G401.6 (cell line): ENCODE measurements at regions not wholly inside any gene's neighbourhood (a gene's known extent, or its start where the extent isn't known, plus 50 kb on each side); places are given as distances from the start of the nearest gene placed in this dataset.

Experiments used
- FAIRE-seq: peaks from 2 replicates; lab custom pipeline; 2012; peaks lifted over from hg19 to GRCh38; lab: Jason Lieb, UNC

DNA sequence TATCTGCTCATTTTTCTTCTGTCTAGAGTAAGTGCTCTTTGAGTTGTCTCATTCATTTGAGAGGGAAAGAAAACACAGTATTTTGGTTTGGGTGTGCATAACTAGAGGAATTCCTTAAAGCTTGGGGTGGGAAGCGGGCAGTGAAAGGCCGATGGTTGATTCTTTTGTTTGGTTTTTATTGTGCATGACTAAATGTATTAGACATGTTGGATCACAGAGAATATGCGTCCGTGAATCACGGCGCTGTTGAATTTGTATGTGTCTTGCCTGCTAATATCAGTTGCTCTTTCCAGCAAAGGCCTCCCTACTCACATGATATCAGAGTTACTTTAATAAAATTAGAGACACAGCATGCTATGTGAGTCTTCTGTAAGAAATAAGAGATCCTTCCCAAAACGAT, 180.0 kb downstream of the CHD9NB start:
- no peak for FAIRE-seq

GRCh38 chr16:52871481-52871880, 181.2 kb downstream of the CHD9NB start:
- no peak for FAIRE-seq

DNA sequence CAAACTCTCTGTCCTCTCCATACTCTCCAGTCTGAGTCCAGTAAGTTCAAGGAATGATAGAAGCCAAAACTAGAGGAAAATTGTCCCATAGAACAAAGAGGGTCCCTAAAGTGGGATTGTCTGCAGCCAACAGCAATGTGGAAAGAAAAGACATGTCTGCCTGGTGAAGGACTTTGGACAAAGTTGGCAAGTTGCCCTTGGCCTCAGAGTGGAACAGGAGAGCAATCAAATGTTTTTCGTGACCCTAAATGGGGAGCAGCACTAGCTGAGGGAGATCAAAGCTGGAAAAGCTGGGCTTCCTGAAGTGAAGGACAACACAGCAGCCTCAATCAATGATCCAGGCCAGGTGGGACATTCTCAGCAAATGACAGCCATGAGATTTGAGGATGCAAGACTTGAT, 183.5 kb downstream of the CHD9NB start:
- no peak for FAIRE-seq

- FAIRE-seq, result no peak
Measured at GRCh38 chr16:52863000-52863399, 189.7 kb downstream of the CHD9NB start.

GRCh38 chr16:52861614-52862022, 191.1 kb downstream of the CHD9NB start:
- no peak for FAIRE-seq

GRCh38 chr16:52855463-52855862, 197.2 kb downstream of the CHD9NB start:
- no peak for FAIRE-seq

- no peak for FAIRE-seq
Measured at GRCh38 chr16:52852978-52853377, 199.7 kb downstream of the CHD9NB start.

GRCh38 chr16:52851211-52851740, 201.4 kb downstream of the CHD9NB start:
- no peak for FAIRE-seq

DNA sequence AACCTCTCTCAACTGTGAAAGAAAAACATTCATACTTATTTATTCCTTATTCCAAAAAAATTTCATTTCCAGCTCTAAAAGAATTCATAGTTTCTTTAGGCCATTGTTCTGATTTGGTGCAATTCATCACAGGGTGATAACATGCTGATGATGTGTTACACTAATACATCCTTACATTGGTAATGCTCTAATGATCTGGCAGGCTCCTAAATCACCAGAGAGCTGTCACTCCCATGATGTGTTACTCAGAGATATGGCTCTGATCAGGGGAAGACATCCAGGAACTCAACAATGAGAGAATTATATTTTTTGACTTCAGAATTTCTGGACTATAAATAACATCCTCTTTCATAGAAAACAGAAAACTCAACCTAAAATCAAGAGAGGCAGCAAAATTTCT, 209.3 kb downstream of the CHD9NB start:
- FAIRE-seq, result no peak

GRCh38 chr16:52837251-52837650, 215.4 kb downstream of the CHD9NB start:
- FAIRE-seq, result no peak

GRCh38 chr16:52834736-52835465, 217.8 kb downstream of the CHD9NB start:
- FAIRE-seq, result no peak

- no peak for FAIRE-seq
Measured at GRCh38 chr16:52832771-52833170, 219.9 kb downstream of the CHD9NB start.

- no peak for FAIRE-seq
Measured at GRCh38 chr16:52827456-52827855, 225.2 kb downstream of the CHD9NB start.

DNA sequence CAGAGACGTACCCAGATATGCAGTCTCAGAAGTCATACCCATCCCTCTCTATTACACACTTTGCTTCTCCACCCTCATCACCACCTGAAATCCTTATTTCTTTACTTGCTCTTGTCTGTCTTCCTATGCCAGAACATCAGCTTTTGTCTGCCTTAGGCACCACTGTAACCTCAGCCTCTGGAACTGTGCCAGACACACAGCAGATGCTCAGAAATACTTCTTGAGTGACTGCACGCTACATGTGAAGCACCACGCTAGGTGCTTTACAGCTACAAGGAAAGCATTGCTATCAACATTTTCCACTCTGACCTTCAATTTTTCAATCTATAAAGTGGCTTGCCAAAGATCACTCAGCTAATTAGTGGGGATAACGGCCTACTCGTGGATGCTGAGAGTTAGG, 226.8 kb downstream of the CHD9NB start:
- no peak for FAIRE-seq

GRCh38 chr16:52819808-52820207, 232.9 kb downstream of the CHD9NB start:
- FAIRE-seq, result no peak

DNA sequence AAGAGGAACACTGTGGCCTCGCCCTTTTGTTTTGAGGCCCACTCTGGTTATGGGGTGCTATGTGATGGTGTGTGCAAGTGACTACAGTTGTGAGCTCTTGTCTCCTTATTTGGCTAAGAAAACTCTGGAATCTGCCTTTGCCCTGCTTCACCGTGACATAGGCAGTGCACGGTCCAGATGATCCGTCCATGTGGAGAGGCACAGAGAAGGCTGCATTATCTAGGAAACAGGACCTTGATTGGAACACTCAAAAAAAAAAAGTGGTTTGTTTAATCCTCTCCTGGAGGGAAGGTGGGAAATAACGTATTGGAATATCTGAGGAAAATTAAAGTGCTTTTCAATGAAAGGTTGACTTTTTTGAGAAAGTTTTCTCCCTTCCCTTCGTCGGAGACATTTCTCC, 233.3 kb downstream of the CHD9NB start:
- no peak for FAIRE-seq

GRCh38 chr16:52817696-52818095, 235.0 kb downstream of the CHD9NB start:
- no peak for FAIRE-seq

DNA sequence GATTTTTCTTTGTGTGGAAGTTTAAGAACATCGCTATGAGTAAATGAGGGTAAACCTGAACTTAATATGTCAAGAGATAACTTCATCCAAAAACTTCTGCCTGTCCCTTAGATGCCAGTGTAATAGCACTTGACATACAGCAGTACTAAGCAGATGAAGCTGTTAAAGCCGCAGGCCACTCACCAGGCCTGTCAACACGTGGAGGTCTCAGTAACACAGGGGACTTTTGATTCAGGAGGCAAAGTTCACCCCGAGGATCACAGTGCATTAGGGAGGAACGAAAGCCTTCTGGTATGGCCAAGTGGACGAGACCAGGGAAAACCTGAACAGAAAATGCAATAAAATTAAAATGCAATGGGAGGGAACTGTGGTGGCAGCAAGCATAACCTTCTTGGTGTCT, 235.7 kb downstream of the CHD9NB start:
- no peak for FAIRE-seq

- no peak for FAIRE-seq
Measured at GRCh38 chr16:52812678-52813556, 239.8 kb downstream of the CHD9NB start.

DNA sequence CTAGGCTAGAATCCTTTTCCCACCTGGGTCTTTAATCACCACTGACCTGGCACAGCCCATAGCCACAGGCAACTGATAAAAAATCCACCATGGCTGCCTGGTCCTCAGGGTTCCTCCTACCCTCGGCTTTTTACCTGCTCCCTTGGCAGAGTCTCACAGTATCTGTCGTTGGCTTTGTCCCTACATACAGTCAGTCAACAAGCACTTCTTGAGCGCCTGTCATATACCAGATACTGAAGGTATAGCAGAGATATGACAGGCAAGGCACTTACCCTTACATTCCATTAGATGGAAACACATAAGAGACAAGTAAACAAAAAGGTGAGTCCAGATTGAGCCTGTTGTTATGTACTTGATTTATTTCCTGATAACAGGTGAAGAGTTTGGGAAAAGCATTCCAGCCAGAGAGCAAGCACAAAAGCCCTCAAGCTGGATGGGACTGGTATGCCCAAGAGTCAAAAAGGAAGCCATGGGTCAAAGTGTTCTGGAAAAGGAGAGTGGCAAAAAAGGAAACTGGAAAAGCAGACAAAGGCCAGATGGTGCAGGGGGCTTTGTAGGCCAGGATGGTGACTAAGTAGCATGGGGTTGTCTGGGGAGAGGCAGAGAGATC, 247.0 kb downstream of the CHD9NB start:
- FAIRE-seq, result no peak

GRCh38 chr16:52800432-52800831, 252.3 kb downstream of the CHD9NB start:
- no peak for FAIRE-seq

DNA sequence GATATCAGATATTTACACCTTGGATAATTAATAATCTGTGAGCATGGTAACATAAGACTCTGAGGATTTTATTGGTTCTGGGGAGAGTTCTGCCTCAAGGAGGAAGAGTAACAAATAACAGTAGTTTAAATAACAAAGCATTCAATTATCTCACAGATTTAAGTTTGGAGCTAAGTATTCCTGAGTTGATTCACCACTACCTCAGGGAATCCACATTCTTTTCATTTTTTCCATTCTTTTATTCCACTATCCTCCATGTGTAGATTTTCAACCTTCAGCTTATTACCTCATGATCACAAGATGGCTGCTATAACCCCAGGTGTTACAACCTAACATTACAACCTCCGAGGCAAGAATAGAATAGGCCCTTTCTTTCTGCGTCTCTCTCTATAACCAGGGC, 252.2 kb upstream of the TOX3 start:
- FAIRE-seq, result no peak

- FAIRE-seq, result no peak
Measured at GRCh38 chr16:52787709-52788108, 240.8 kb upstream of the TOX3 start.
